Astrocyte (in vitro differentiated cells and primary cell): ENCODE measurements at regions not wholly inside any gene's neighbourhood (a gene's known extent, or its start where the extent isn't known, plus 50 kb on each side); places are given as distances from the start of the nearest gene placed in this dataset.

Source experiments
- EZH2 ChIP-seq: IDR thresholded peaks from 2 replicates; pipeline ENCODE4 v1.6.1; 2012; ENCODE audit warnings: mild to moderate bottlenecking, low read length, inconsistent platforms; ENCODE audit not compliant: insufficient read depth
- TF ChIP-seq, protein P1 (sequence below): IDR thresholded peaks from 2 replicates; pipeline ENCODE4 v1.5.1; 2011; ENCODE audit warnings: low read depth, mild to moderate bottlenecking, inconsistent platforms, low read length, moderate library complexity; ENCODE audit not compliant: insufficient read depth

DNA sequence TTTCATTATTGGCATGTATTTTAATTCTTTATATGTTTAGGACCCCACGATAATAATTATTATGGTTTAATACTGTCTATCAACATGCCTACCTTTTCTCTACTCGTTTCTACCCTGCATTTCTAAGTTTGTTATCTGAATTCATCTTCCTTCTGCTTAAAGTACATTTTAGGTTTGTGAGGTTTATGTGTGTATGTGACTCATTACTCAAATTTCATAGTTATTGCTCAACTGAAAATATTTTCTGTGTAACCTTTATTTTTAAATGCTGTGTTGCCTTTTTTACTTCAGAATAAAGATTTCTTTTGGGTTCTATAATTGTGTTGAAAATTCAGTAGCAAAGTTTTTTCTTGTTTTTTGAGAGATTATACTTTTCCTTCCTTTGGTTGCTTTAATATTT, 933.9 kb upstream of the LRRTM1 start:
- TF ChIP-seq, protein P1, sequence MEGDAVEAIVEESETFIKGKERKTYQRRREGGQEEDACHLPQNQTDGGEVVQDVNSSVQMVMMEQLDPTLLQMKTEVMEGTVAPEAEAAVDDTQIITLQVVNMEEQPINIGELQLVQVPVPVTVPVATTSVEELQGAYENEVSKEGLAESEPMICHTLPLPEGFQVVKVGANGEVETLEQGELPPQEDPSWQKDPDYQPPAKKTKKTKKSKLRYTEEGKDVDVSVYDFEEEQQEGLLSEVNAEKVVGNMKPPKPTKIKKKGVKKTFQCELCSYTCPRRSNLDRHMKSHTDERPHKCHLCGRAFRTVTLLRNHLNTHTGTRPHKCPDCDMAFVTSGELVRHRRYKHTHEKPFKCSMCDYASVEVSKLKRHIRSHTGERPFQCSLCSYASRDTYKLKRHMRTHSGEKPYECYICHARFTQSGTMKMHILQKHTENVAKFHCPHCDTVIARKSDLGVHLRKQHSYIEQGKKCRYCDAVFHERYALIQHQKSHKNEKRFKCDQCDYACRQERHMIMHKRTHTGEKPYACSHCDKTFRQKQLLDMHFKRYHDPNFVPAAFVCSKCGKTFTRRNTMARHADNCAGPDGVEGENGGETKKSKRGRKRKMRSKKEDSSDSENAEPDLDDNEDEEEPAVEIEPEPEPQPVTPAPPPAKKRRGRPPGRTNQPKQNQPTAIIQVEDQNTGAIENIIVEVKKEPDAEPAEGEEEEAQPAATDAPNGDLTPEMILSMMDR, result no peak
- TF ChIP-seq EZH2, result no peak
